ENCODE measurements at regions not wholly inside any gene's neighbourhood (a gene's known extent, or its start where the extent isn't known, plus 50 kb on each side); places are given as distances from the start of the nearest gene placed in this dataset.

DNA sequence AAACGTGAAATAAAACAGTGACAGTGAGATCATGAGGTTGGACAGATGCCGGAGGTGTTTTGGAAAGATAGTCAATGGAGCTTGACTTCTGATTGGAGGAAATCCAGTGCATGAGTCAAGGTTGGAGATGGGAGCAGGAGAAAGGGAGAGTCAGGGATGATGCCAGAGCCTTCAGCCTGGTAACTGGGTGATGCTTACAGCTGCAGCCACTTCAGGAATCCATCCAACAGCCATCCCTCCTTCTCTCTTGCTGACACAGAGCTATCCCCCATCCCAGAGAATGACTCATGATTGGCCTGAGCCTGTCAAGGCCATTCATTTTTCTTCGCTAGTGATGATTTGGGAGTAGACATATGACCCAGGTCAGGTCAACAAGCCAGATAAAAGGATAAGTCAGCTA is 112.8 kb downstream of the SAMD5 start:
- DNase-seq, result no peak

DNA sequence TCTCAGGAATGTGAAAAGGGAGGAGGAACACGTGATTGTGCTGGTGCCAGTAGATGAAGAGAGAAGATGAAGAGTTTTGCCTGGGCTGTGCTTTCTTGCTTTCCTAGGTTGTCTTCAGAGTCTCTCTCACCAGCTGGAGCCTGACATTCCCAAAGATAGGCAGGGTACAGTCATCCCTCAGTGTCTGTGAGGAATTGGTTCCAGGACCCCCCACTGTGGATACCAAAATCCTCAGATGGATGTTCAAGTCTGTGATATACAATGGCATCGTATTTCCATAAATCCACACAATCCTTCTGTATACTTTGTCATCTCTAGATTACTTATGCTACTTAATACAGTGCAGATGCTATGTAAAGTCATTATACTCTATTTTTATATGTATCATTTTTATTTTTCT is 113.5 kb downstream of the SAMD5 start:
- no peak for DNase-seq

GRCh38 chr6:147624946-147625515 is 116.5 kb downstream of the SAMD5 start:
- no peak for DNase-seq

GRCh38 chr6:147625946-147626345 is 117.5 kb downstream of the SAMD5 start:
- no peak for DNase-seq

GRCh38 chr6:147627411-147627810 is 118.9 kb downstream of the SAMD5 start:
- no peak for DNase-seq

DNA sequence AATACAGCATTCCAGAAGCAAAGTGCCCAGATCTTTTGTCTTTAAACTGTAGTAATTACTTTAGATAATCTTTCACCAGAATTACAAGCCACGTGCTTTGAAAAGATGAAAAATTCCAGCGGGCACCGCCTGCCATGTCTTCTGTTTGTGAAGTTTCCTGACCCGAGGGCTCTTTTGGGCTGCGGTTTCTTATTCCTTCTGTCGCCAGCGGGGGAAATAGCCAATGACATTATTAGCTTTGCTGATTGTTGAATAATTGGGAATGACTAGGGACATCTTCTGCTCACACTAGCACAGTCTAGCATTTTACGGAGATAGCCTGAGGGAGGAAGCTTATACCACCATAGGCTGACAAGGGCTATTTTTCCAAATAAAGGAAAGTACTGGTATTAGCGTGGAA is 124.7 kb downstream of the SAMD5 start:
- DNase-seq, result no peak

GRCh38 chr6:147637620-147638195 is 129.2 kb downstream of the SAMD5 start:
- DNase-seq, result no peak

- DNase-seq, result no peak
Observed at GRCh38 chr6:147639279-147639678, 130.8 kb downstream of the SAMD5 start.

DNA sequence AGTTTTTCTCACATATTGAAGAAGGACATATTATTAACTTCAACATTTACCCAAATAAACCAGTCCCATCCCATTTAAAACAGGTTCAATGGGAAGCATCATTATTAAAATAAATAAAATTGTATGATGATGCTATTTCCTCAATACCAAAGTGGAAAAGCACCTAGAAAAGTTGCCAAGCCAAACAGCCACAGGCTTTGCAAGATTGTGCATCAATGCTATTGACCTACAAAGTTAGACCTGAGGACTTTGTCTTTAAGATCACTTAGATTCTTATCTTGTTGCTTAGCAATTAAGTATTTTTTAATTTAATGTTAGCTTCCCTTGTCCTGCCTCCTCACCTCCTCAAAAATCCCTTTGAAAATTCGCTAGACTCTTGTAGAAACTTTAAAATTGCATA is 132.1 kb downstream of the SAMD5 start:
- no peak for DNase-seq

GRCh38 chr6:147641511-147641910 is 133.0 kb downstream of the SAMD5 start:
- DNase-seq, result no peak

GRCh38 chr6:147642458-147642857 is 134.0 kb downstream of the SAMD5 start:
- DNase-seq, result no peak

- no peak for DNase-seq
Observed at GRCh38 chr6:147643341-147644200, 135.1 kb downstream of the SAMD5 start.

- no peak for DNase-seq
Observed at GRCh38 chr6:147648916-147649315, 140.4 kb downstream of the SAMD5 start.

DNA sequence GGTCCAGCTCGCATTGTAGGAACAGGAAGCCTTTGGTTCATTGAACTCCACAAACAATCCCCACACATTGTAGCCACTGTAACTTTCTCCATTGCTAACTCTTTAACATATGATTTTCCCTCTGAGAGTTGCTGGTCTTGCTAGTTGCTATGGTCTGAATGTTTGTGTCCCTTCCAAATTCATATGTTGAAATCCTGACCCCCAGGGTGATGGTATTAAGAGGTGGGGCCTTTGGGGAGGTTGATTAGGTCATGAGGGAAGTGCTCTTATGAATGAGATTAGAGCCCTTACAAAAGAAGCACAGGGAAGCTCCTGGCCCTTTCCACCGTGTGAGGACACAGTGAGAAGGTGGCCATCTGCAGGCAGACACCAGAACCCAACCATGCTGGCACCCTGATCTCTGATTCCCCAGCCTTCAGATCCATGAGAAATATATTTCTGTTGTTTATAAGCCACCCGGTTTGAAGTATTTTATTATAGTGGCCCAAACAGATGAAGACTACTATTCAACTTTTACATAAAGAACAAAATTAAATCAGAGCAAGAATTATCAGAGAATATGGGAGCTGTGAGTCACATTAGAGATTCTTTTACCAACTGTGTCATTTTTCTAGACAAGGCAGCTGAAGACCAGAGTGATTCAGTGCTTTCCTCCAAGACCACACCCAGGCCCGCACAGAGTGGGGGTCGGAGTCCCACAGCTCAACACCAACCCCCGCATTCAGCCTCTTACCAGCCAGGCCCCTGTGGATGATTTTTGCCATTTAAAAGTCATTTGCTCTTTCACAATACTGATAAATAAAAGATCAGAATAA is 143.0 kb downstream of the SAMD5 start:
- DNase-seq, result no peak

- no peak for DNase-seq
Observed at GRCh38 chr6:147653631-147654030, 145.1 kb downstream of the SAMD5 start.

DNA sequence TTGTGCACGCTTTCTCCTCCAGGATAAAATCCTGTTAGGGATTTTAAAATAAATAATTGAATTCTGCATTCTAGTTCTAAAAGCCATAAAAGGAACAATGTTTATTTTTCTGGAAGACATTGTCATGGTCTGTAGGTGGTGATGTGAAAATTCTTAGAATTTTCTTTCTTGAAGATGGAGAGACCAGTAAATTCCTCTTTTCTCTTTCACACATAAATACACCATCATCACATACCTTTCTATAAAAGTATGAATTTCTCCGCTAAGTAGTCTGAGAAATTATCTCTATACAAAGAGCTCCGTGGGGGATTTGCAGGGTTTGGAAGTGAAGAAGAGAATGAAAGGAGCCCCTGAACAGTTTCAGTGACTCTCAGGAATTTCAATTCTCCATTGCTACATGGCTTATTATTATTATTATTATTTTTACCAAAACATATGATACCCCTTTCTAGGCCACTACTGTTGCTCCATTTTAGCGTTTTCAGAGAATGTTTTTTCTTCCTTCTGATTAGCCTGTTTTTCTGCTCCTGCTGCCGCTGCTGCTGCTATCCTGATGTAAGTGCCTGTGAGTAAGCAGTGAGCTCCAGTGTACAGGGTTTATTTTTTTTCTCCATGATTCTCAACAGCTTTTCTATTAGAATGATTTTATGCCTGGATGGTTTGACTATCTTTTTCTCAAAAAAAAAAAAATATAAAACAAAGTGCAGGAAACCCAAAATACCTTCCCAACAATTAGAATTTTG is 145.8 kb downstream of the SAMD5 start:
- DNase-seq, result no peak

- DNase-seq, result no peak
Observed at GRCh38 chr6:147660334-147661311, 152.1 kb downstream of the SAMD5 start.

GRCh38 chr6:147662646-147663045 is 154.2 kb downstream of the SAMD5 start:
- no peak for DNase-seq

DNA sequence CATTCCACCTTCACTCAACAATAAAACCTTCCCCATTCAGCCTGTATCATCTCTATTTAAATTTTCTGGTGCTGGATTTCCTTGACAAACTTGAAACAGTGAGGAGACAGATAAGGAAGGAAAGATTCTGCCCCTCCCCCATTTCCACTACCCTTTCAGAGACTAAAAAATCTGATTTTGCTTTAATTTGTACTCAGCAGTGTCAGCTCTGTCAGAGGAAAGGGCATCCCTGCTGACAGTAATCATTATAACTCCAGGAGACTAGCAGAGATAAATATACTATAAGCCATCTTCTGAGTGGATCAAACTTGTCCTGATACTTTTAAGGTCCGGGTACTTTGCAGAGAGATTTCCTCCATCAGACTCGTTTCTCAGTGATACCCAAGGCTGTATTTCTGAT is 155.6 kb downstream of the SAMD5 start:
- DNase-seq, result no peak

- no peak for DNase-seq
Observed at GRCh38 chr6:147666255-147666654, 157.8 kb downstream of the SAMD5 start.

DNA sequence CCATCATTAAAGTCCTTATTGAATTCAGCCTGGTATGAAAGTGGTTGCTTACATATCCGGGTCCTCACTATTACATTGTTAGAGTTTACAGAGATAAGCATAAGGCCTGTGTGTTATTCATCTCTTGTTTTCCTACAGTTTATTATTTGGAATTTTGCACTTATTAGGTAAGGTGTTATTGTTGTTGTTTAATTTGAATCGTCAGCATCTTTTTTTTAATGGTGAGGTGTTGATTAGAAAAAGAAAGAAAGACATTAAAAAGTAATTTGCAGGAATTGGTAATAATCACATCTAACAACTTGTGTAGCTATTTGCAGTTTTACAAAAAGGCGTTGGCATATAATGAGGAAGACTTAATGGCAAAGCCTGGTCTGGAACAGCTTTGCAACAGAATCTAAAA is 158.6 kb downstream of the SAMD5 start:
- no peak for DNase-seq
